HL-60 (cell line): ENCODE measurements at regions not wholly inside any gene's neighbourhood (a gene's known extent, or its start where the extent isn't known, plus 50 kb on each side); places are given as distances from the start of the nearest gene placed in this dataset.

Experiments
- POLR2AphosphoS5 ChIP-seq: IDR thresholded peaks from 2 replicates; pipeline ENCODE4 v1.6.1; 2012; ENCODE audit warnings: low read depth
- REST ChIP-seq: IDR thresholded peaks from 2 replicates; pipeline ENCODE4 v1.6.1; 2012; ENCODE audit warnings: low read depth; ENCODE audit not compliant: insufficient replicate concordance
- TF ChIP-seq, protein P1 (sequence below): IDR thresholded peaks from one replicate; pipeline ENCODE4 v1.5.1; 2011; ENCODE audit warnings: low read length, control low read depth, inconsistent platforms; ENCODE audit not compliant: insufficient read depth

GRCh38 chr9:78921341-78921740 lies 624.4 kb downstream of the PSAT1 start:
- TF ChIP-seq, protein P1, sequence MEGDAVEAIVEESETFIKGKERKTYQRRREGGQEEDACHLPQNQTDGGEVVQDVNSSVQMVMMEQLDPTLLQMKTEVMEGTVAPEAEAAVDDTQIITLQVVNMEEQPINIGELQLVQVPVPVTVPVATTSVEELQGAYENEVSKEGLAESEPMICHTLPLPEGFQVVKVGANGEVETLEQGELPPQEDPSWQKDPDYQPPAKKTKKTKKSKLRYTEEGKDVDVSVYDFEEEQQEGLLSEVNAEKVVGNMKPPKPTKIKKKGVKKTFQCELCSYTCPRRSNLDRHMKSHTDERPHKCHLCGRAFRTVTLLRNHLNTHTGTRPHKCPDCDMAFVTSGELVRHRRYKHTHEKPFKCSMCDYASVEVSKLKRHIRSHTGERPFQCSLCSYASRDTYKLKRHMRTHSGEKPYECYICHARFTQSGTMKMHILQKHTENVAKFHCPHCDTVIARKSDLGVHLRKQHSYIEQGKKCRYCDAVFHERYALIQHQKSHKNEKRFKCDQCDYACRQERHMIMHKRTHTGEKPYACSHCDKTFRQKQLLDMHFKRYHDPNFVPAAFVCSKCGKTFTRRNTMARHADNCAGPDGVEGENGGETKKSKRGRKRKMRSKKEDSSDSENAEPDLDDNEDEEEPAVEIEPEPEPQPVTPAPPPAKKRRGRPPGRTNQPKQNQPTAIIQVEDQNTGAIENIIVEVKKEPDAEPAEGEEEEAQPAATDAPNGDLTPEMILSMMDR, result no peak
- TF ChIP-seq POLR2AphosphoS5 (no peak), REST (no peak)
